Putamen (tissue), 1 donor: ENCODE measurements at regions not wholly inside any gene's neighbourhood (a gene's known extent, or its start where the extent isn't known, plus 50 kb on each side); places are given as distances from the start of the nearest gene placed in this dataset.

Source experiments
- DNase-seq: peaks from one replicate; pipeline ENCODE4 v3.0.0-alpha.2; 2016; ENCODE audit warnings: low spot score

DNA sequence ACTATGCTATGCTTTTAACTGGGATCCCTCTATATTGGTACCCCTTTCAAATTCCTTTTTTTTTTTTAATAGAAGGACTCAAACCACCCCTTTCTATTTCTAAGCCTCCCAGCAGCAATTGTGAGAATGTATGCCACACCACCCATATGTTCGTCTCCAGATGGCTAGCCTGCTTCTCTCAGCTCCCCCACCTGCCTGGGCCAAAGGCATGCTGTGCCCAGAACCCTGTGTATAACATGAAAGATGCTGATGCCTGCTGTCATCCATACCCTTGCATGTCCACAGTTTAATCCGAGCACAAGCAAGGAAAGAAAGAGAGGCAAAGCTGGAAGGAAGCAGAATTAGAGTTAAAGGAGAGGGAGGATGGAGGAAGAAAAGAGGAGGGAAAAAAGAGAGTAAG is 159.5 kb upstream of the CNTN6 start:
- DNase-seq: no peak

DNA sequence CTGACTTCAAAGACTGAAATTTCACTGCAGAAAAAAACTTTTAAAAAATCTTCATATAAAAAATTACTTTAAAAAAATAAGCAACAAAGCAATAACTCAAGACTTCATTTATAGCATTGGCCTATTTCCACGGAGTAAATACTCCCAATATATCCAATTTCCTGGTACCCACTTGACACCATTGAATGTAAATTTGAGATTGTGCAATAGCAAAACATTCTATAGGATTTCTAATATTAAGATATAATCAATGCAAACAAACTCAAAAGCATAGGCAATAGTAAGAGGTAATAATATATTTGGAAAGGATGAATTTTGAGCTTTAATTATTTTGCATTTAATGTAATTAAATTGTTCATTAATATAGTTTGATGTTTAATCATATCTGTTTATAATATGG is 148.0 kb upstream of the CNTN6 start:
- no peak for DNase-seq

- no peak for DNase-seq
These were observed 147.1 kb upstream of the CNTN6 start for GRCh38 chr3:945738-946137.

- no peak for DNase-seq
These were observed 139.9 kb upstream of the CNTN6 start for GRCh38 chr3:952906-953305.

- DNase-seq: no peak
These were observed 129.6 kb upstream of the CNTN6 start for GRCh38 chr3:963255-963654.

GRCh38 chr3:963755-964154 is 129.1 kb upstream of the CNTN6 start:
- DNase-seq: no peak

GRCh38 chr3:965826-966225 is 127.0 kb upstream of the CNTN6 start:
- no peak for DNase-seq

- no peak for DNase-seq
These were observed 126.5 kb upstream of the CNTN6 start for GRCh38 chr3:966341-966740.

- no peak for DNase-seq
These were observed 119.5 kb upstream of the CNTN6 start for GRCh38 chr3:973340-973739.

GRCh38 chr3:976006-976405 is 116.8 kb upstream of the CNTN6 start:
- DNase-seq: no peak

DNA sequence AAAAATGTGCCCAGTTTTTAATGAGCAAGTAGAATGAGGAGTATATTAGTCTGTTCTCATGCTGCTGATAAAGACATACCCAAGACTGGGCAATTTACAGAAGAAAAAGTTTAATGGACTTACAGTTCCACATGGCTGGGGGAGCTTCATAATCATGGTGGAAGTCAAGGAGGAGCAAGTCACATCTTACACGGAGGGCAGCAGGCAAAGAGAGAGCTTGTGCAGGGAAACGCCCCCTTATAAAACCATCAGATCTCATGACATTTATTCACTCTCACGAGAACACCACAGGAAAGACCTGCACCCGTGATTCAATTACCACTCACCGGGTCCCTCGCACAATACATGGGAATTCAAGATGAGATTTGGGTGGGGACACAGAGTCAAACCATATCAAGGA is 111.7 kb upstream of the CNTN6 start:
- DNase-seq: no peak

GRCh38 chr3:988785-989184 is 104.0 kb upstream of the CNTN6 start:
- DNase-seq: no peak

DNA sequence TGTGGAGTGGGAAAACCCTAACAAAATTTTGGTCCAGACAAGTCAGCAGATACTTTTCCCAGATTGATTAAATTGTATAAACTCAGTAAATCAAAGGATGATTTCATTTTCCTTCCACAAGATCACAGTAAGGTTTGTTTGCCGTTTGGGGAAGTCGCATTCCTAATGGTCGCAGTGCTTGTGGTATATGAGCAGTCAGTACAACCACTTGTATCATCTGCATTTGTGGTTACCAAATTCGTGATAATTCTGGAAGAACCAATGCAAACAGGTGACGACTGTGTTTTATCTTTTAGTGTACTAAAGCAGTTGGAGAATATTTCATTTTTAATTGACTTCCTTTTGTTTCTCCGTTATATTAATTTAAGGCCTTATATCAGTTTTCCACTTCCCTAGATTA is 100.0 kb upstream of the CNTN6 start:
- DNase-seq: no peak

- DNase-seq: no peak
These were observed 90.8 kb upstream of the CNTN6 start for GRCh38 chr3:1002010-1002409.

DNA sequence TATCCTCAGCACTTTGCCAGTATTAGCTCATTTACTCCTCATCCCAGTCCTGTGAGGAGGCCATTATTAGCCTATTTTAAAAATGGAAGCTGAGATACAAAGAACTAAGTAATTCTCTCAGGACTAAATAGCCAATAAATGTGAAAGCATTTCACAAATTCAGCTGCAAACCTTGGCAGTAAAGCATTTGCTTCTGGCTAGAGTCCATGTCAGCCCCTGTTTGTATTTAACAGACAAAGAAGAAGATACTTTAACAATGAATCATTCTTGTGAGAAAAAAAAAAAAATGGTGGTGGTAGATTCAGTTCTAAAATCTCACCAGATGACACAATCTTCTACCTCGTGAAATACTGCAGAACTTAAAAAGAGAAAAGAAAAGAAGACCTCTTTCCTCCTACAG is 85.0 kb upstream of the CNTN6 start:
- no peak for DNase-seq

GRCh38 chr3:1010228-1010627 is 82.6 kb upstream of the CNTN6 start:
- no peak for DNase-seq

GRCh38 chr3:1015826-1016225 is 77.0 kb upstream of the CNTN6 start:
- DNase-seq: no peak

GRCh38 chr3:1017870-1018269 is 75.0 kb upstream of the CNTN6 start:
- no peak for DNase-seq

GRCh38 chr3:1019157-1019556 is 73.7 kb upstream of the CNTN6 start:
- DNase-seq: no peak

DNA sequence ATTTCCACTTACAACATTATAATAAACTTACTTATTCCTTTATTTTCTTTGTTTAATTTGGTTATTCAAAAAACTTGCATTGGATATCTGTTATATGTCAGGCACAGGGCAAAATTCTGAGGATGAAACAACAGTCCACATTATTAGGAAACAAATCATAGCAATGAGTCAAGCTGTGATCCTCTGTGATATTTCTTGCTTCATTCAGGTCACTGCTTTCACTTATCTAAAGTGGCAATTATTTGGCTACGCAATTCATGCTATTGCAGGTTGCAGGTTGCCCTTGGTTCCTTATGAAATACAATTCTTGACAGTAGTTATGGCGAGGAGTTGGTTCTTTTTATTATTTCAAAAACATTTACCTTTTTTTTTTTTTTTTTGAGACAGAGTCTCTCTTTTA is 66.4 kb upstream of the CNTN6 start:
- no peak for DNase-seq

GRCh38 chr3:1036207-1036826 is 56.5 kb upstream of the CNTN6 start:
- DNase-seq: no peak

DNA sequence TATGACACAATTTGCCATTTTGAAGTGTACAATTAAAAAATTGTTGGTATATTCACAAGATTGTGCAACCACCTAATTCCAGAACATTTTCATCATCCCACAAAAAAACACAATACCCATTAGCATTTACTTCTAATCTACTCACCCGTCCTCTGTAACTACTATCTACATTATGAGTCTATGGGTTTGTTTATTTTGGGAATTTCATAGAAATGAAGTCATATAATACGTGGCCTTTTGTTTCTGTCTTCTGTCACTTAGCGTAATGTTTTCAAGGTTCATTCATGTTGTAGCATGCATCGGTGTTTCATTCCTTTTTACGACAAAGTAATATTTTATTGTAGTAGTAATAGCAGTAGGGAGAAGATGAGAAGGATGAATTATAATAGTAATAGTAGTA is 55.2 kb upstream of the CNTN6 start:
- DNase-seq: no peak
